GM21825 (cell line): ENCODE measurements at regions not wholly inside any gene's neighbourhood (a gene's known extent, or its start where the extent isn't known, plus 50 kb on each side); places are given as distances from the start of the nearest gene placed in this dataset.

Experiments used
- ATAC-seq: cut with Tn5 transposase; IDR thresholded peaks from one replicate; pipeline ENCODE4 v1.9.1; 2021; ENCODE audit warnings: mild to moderate bottlenecking, moderate library complexity; ENCODE audit not compliant: unreplicated experiment

DNA sequence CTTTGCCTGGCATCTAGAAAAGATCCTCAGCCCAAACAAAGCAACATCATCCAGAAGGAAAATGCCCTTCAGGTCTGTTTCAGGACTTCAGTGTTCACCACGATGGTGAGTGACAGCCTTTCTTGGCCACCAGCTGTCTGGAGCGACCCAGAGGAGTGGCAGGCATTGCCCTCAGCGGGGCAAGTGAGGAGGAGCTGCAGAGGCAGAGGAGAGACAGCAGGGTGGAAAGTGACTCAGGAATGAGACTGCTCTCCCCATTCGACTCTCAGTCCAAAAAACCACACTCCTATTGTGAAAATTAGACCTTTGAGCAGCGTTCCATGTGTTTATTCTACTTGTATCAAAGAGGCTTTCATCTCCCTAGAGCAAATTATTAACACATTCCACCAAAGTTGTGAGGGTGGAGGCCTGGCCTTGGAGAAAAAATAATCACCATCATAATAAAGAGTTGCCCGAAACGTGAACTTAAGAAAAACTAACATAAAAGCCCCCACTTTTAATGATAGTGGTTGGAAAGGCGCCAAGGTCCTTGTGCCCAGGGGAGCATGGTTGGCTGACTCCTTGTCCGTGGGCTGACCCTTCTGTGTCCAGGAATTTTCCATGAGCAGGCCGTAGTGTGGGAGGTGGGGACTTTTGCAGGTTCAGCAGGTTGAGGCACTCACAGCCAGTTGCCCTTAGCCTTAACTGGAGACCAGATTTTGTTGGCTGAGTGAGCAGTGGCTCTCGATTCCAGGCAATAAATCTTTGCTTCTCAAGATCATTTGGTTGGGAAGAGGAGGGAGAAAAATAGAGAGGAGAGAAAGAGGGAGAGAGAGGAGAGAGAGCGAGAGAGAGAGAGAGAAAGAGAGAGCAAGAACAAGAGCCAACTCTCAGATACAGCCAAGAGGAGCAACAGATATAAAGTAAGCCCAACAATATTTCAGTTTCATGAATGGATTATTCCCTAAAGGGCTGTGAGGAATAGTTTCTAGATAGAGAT is 125.9 kb upstream of the ANKRD55 start:
- ATAC-seq, result no peak

GRCh38 chr5:56358046-56358445 is 124.9 kb upstream of the ANKRD55 start:
- no peak for ATAC-seq

GRCh38 chr5:56357426-56357825 is 124.3 kb upstream of the ANKRD55 start:
- ATAC-seq, result no peak

DNA sequence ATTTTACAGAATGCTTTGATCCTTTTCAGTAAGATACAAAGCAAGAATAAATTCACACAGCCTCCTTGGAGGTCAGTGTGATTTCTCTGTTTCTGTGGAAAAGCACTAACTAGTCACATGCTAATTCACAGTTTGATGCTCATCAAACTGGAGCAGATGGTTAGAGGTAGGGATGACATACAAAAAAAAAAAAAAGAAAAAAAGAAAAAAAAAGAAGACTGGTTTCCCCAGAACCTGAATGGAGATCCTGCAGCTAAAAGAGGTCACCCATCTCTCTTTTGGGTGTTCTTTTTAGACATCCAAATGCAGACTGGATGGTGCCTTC is 123.7 kb upstream of the ANKRD55 start:
- no peak for ATAC-seq

GRCh38 chr5:56356121-56356835 is 123.1 kb upstream of the ANKRD55 start:
- ATAC-seq, result no peak

DNA sequence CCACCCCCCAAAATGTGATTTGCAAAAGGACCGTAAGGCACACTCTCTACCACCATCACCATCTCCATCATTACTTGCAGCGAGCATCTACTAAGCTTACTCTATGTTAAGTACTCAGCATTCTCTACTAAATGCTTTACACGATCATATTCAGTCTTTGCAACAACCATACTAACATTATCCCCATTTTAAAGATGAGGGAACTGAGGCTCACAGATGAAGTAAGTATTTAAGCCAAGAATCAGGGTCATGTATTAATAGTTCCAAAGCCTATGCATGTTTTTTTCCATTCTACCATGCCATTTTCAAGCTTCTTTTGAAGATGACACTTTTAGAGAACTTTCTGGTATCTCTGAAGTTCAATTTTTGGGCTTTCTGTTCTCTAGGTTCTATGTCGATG is 121.7 kb upstream of the ANKRD55 start:
- ATAC-seq, result no peak

GRCh38 chr5:56352808-56353590 is 119.9 kb upstream of the ANKRD55 start:
- no peak for ATAC-seq

DNA sequence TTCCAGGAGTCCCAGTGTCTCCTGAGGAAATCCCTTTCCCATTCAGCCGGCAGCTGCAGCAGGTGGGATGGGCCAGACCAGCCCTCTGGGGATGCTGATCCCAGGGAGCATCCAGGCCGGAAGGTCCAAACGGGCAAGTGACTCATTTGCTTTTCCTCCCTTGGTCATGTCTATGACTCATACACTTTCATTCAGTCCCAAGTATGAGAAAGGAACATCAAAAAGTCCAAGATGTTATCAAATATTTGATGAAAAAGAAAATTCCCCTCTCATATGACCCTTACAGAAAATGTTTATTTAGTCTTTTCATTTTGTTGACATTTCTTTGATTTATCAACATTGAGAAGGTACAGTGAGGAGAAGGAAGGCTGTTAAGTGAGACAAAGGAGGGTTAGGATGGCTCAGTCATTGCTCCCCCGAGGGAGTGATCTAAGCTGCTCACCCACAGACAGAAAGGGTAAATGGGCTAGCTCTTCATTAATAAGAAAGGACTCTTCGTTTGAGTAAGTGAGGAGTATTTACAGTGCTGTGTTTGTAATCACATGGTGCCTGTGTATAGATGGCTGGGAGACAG is 117.6 kb upstream of the ANKRD55 start:
- ATAC-seq, result no peak

- no peak for ATAC-seq
Observed at GRCh38 chr5:56350011-56350596, 117.0 kb upstream of the ANKRD55 start.

GRCh38 chr5:56349461-56349860 is 116.3 kb upstream of the ANKRD55 start:
- no peak for ATAC-seq

- no peak for ATAC-seq
Observed at GRCh38 chr5:56346741-56347535, 113.8 kb upstream of the ANKRD55 start.

GRCh38 chr5:56346044-56346710 is 113.0 kb upstream of the ANKRD55 start:
- no peak for ATAC-seq

- ATAC-seq, result no peak
Observed at GRCh38 chr5:56345352-56345751, 112.2 kb upstream of the ANKRD55 start.

DNA sequence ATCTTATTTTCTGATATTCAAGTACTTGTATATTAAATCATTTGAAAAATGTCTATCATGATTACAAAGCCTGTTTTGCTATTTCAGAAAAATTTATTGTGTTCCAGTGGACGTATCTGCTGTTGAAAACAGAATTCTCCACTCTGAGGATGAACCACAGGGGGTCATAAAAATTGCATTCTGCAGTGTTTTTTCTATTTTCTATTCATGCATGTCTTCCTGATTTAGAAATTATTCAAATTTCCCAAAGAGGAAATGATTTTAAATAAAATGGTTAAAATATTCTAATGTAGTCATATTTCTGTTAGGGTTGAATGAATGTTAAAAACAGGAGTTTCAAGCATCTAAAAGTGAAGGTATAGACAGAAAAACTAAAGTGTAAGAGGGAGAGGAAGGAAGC is 111.5 kb upstream of the ANKRD55 start:
- ATAC-seq, result no peak

DNA sequence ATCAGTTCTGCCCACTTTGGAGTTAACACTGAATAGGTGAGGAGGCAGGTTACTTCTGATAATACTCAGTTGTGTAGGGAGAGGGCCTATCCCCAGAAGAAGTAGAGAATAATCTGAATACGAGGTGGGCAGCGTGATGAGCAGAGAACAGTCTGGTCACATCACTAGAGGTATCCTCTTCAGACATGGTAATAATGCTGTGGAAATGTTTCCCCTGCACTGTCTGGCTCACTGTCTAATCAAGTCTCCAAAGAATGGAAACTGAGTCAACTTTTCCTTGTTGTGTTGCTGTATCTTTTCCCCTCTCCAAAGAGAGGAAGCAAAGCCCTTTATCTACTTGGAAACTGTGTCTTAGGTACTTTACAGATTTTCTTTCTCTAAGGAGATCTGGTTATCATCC is 110.9 kb upstream of the ANKRD55 start:
- no peak for ATAC-seq

DNA sequence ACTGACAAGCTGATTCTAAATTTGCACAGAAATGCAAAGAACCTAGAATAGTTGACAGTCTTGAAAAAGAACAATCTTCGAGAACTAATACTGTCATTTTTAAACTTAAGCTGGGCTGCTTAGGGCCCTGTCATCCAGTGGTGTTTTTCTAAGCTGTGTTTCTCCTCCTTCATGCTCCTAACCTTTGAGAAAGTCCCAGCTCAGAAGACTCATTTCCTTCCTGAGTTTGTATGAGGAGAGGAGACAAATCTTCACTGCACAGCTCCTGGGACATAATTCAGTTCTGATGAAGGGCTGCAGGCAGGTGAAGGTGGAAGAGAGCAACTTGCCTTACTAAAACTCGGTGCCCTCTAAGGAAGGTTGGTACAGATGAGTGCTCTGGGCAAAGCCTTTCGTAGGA is 109.5 kb upstream of the ANKRD55 start:
- no peak for ATAC-seq

DNA sequence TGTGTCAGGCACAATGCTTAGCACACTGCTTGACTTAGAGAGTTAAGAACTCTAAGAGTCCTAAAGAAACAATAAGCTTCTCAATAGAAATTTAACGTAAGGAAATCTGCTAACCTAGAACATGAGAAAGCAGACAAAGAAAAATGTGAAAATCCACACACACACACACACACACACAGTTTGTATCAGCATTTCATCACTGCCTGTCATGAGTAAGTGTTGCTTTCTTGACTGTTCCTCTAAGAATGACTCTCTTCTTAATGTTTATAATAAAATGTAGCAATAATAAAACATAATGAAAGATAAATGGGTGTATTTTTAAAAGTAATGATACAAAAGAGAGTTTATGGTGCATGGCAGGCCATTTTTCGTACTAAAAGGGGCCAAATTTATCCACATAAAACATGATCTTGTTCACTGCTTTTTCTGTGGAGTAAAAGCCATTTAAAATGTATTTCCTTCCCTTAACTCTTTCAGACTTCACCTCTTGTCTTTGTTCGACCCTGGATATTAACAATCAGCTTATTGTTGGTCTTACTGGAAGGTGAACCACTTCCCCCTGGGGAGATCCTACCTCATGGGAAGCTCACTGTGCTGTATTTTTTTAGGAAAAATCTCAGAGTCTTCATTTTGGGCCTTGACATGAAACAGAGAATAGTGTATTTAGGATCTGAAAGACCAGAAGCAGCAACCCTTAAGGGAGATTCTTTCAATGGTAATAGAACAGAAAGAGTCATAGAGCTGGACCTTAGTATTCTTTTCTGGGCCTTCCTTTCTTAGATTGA is 107.3 kb upstream of the ANKRD55 start:
- ATAC-seq, result no peak

DNA sequence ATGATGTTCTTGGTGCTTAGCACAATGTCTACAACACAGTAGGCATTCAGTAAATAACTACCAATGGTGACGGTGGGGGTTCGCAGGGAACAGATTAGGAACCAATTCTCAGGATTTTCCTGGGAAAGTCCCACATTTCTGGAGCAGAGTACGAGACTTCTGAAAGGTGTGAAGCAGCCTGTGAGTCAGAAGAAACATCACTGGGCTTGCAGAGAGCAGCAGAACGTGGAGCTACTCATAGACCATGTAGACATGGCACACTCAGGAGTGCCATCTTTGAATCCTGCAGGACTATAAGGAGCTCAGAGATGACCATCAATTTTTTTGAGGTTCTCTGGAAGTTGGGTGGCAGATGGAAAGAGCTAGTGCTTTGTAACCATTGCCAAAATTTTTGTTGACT is 106.6 kb upstream of the ANKRD55 start:
- ATAC-seq, result no peak
